Left lung (tissue), 4 donors: ENCODE measurements at regions not wholly inside any gene's neighbourhood (a gene's known extent, or its start where the extent isn't known, plus 50 kb on each side); places are given as distances from the start of the nearest gene placed in this dataset.
"Not testable (repeated sequence)": the region's sequence is repeated elsewhere in the genome, so short reads cannot be mapped to it uniquely, and the experiment has no call there.

Experiments
- ATAC-seq: fragments of 200-7000 bp; cut with Tn5 transposase; one replicate; pipeline ENCODE4 v1.9.1; 2020; ENCODE audit warnings: moderate library complexity
- DNase-seq, 4 donors: peaks; one replicate each; pipeline ENCODE4 v3.0.0-alpha.2; 2013 to 2020
- H3K27ac ChIP-seq, 2 donors: fragments of 200-600 bp; sonication (generic) in 1 of 2; one replicate each; pipeline versions ENCODE4 v1.5.0 to v1.8.0; 2020 to 2021
- H3K27me3 ChIP-seq, 2 donors: fragments of 200-600 bp; sonication (generic) in 1 of 2; one replicate each; pipeline versions ENCODE4 v1.5.0 to v1.8.0; 2020 to 2021
- H3K36me3 ChIP-seq, 2 donors: fragments of 200-600 bp; sonication (generic) in 1 of 2; one replicate each; pipeline versions ENCODE4 v1.5.0 to v1.8.0; 2020 to 2021
- H3K4me1 ChIP-seq, 2 donors: fragments of 200-600 bp; one replicate each; pipeline ENCODE4 v1.8.0; 2021
- H3K4me3 ChIP-seq, 2 donors: fragments of 200-600 bp; sonication (generic) in 1 of 2; one replicate each; pipeline versions ENCODE4 v1.5.0 to v1.8.0; 2020 to 2021; ENCODE audit warnings: mild to moderate bottlenecking in 1 of 2
- H3K9me3 ChIP-seq, 2 donors: fragments of 200-600 bp; sonication (generic) in 1 of 2; one replicate each; pipeline versions ENCODE4 v1.5.0 to v1.8.0; 2020 to 2021
- intact Hi-C, 2 donors: fragments of 100-400 bp; cut with DNase I; formaldehyde crosslinking; loops; one replicate each; pipeline versions ENCODE4 v1.11.2 to v1.14.2; 2022
- TF ChIP-seq, protein P1 (sequence below), 2 donors: fragments of 200-600 bp; sonication (generic) in 1 of 2; IDR thresholded peaks; one replicate each; pipeline versions ENCODE4 v1.5.0 to v1.8.0; 2021; ENCODE audit warnings: antibody characterized with exemption in 2 of 2
- donor health status: DM: no; HTN: yes; CAD: no.
- donor health status: DM: no; HTN: no; CAD: no.

DNA sequence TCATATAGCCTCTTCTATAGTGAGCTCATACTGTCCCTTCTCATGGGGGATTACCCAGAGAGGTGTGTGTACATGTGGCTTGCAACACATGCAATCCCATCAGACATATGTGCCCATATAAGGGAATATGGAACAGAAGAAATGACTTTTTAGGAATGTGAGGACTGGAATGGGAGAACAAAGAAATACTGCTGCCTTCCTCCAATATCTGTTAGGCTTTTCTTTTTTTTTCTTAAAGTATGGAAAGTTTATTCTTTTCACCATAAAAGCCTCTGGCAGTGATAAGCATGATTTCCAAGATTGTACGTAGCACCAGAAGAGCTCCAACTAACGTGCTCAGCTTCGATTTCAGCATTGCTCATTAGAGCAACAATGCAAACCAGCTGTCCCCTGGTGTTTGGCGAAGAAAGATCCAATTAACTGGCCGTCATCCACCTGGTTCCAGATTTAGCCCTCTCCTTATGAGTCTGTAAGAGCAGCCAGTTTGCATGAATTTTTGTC, 113.6 kb downstream of the ADCYAP1 start:
- no peaks in the 10 kb centered on the region for H3K36me3 ChIP-seq
- no peak overlapping the region for H3K4me3 ChIP-seq
- intact Hi-C loops = no loop called here
- H3K27ac ChIP-seq = no peak overlapping the region
- no peaks in the 10 kb centered on the region for H3K9me3 ChIP-seq
- TF ChIP-seq, protein P1, sequence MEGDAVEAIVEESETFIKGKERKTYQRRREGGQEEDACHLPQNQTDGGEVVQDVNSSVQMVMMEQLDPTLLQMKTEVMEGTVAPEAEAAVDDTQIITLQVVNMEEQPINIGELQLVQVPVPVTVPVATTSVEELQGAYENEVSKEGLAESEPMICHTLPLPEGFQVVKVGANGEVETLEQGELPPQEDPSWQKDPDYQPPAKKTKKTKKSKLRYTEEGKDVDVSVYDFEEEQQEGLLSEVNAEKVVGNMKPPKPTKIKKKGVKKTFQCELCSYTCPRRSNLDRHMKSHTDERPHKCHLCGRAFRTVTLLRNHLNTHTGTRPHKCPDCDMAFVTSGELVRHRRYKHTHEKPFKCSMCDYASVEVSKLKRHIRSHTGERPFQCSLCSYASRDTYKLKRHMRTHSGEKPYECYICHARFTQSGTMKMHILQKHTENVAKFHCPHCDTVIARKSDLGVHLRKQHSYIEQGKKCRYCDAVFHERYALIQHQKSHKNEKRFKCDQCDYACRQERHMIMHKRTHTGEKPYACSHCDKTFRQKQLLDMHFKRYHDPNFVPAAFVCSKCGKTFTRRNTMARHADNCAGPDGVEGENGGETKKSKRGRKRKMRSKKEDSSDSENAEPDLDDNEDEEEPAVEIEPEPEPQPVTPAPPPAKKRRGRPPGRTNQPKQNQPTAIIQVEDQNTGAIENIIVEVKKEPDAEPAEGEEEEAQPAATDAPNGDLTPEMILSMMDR (IDR thresholded peaks at IDR 0.05) = no peak
- no peak for ATAC-seq
- no peaks in the 10 kb centered on the region for H3K4me1 ChIP-seq
- no peaks in the 10 kb centered on the region for H3K27me3 ChIP-seq
- no peak for DNase-seq

DNA sequence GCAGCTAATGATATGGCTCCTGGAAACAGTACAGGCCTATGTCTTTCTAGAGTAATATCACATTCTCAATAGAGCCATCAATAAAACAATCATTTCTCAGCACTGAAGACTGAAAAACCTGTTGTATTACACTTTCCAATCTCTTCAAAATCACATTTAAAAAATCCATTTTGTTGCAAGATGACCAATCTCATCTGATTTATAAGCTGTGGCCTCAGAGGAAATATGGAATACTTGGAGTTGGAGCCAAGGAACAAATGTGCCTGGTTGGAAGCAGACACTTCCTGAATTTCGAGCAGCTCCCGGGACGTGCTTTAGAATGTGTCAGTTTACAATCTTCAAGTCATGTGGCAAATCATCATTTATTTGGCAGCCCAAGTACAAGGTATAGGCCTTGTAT, 114.5 kb downstream of the ADCYAP1 start:
- TF ChIP-seq, protein P1 (IDR thresholded peaks at IDR 0.05) = no peak
- H3K27ac ChIP-seq = no peak overlapping the region
- H3K36me3 ChIP-seq = no peaks in the 10 kb centered on the region
- no peak overlapping the region for H3K4me3 ChIP-seq
- intact Hi-C loops = no loop called here
- no peaks in the 10 kb centered on the region for H3K9me3 ChIP-seq
- DNase-seq (no peak), ATAC-seq (no peak)
- no peaks in the 10 kb centered on the region for H3K27me3 ChIP-seq
- no peaks in the 10 kb centered on the region for H3K4me1 ChIP-seq

- no peak overlapping the region for H3K27ac ChIP-seq
- H3K36me3 ChIP-seq = no peaks in the 10 kb centered on the region
- TF ChIP-seq, protein P1 (IDR thresholded peaks at IDR 0.05) = no peak
- H3K9me3 ChIP-seq = no peaks in the 10 kb centered on the region
- no peak for DNase-seq
- no peaks in the 10 kb centered on the region for H3K27me3 ChIP-seq
- no peak overlapping the region for H3K4me3 ChIP-seq
- H3K4me1 ChIP-seq = no peaks in the 10 kb centered on the region
- intact Hi-C loops = no loop called here
- ATAC-seq = no peak
Observed at GRCh38 chr18:1020731-1021344, 116.2 kb downstream of the ADCYAP1 start.

- DNase-seq = no peak
- intact Hi-C loops = no loop called here
- Histone ChIP-seq H3K9me3 (peaks cover 0 to 29% of the 10 kb centered on the region in 2 donors), H3K27ac (no peak overlapping the region), H3K36me3 (no peaks in the 10 kb centered on the region), H3K4me1 (no peaks in the 10 kb centered on the region), H3K4me3 (no peak overlapping the region), H3K27me3 (no peaks in the 10 kb centered on the region)
- TF ChIP-seq, protein P1 (IDR thresholded peaks at IDR 0.05) = no peak
- ATAC-seq = no peak
Observed at GRCh38 chr18:1026930-1027329, 122.3 kb downstream of the ADCYAP1 start.

- H3K27ac ChIP-seq, H3K27me3 ChIP-seq, H3K36me3 ChIP-seq, H3K4me3 ChIP-seq, intact Hi-C loops, ATAC-seq, H3K4me1 ChIP-seq, DNase-seq: not testable (repeated sequence)
- H3K9me3 ChIP-seq = peaks cover 0 to 19% of the 10 kb centered on the region in 2 donors
Observed at GRCh38 chr18:1033092-1033491, 128.4 kb downstream of the ADCYAP1 start.

GRCh38 chr18:1034971-1035370, 130.3 kb downstream of the ADCYAP1 start:
- Histone ChIP-seq H3K9me3 (peaks cover 0 to 14% of the 10 kb centered on the region in 2 donors), H3K4me1 (no peaks in the 10 kb centered on the region), H3K27ac (no peak overlapping the region), H3K4me3 (no peak overlapping the region), H3K27me3 (no peaks in the 10 kb centered on the region), H3K36me3 (no peaks in the 10 kb centered on the region)
- intact Hi-C loops = no loop called here
- TF ChIP-seq, protein P1 (IDR thresholded peaks at IDR 0.05) = no peak
- no peak for DNase-seq
- no peak for ATAC-seq
